Activated CD8-positive, alpha-beta memory T cell treated with anti-CD3 and anti-CD28 coated beads, Interleukin-2, amount 50 U/mL, for 48 hours (primary cell): ENCODE measurements at regions not wholly inside any gene's neighbourhood (a gene's known extent, or its start where the extent isn't known, plus 50 kb on each side); places are given as distances from the start of the nearest gene placed in this dataset.
"Not testable (repeated sequence)": the region's sequence is repeated elsewhere in the genome, so short reads cannot be mapped to it uniquely, and the experiment has no call there.

Experiments used
- DNase-seq: peaks from one replicate; pipeline ENCODE4 v3.0.0-alpha.2; 2020

GRCh38 chr20:40896814-40897700, 131.6 kb upstream of the TOP1 start:
- DNase-seq: no peak

DNA sequence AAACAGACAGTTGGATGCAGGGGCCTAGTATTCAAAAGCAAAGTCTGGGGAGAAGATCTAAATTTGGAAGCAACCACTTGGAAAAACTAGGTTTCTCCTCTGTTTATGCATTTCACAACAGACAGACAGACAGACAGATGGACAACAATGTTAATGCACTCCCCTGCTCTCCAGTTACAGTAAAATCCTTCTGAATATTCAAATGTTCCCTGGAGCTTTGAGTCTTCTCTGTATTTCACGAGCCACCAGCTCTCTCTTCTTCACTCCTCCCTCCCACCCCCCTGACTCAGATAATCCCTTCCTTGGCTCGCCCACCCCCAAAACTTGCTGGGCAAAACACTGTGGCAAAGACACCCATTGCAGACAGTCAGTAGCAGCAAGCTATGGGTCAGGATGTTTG, 129.3 kb upstream of the TOP1 start:
- DNase-seq: no peak

- DNase-seq: no peak
Measured at GRCh38 chr20:40900666-40901215, 127.9 kb upstream of the TOP1 start.

DNA sequence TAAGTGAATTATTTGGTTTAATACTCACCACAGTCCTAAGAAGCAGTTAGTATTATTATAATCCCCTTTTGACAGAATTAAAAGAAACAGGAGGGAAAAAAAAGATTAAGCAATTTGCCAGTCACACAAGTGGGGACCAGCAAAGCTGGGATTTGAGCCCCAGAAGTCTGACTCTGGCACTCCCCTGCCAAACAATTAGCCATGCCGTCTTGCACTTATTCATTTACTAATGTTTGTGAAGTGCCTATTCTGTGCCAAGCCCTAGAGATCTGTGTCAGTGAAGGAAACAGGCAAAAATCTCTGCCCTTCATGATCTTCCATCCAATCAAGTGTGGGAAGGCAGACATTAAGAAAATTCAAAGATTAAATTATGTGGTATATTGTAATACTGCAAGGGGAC, 126.0 kb upstream of the TOP1 start:
- no peak for DNase-seq

- DNase-seq: no peak
Measured at GRCh38 chr20:40908309-40908708, 120.3 kb upstream of the TOP1 start.

GRCh38 chr20:40909489-40909888, 119.1 kb upstream of the TOP1 start:
- not testable (repeated sequence) for DNase-seq

- DNase-seq: not testable (repeated sequence)
Measured at GRCh38 chr20:40910436-40910835, 118.2 kb upstream of the TOP1 start.

GRCh38 chr20:40911152-40911551, 117.5 kb upstream of the TOP1 start:
- not testable (repeated sequence) for DNase-seq

DNA sequence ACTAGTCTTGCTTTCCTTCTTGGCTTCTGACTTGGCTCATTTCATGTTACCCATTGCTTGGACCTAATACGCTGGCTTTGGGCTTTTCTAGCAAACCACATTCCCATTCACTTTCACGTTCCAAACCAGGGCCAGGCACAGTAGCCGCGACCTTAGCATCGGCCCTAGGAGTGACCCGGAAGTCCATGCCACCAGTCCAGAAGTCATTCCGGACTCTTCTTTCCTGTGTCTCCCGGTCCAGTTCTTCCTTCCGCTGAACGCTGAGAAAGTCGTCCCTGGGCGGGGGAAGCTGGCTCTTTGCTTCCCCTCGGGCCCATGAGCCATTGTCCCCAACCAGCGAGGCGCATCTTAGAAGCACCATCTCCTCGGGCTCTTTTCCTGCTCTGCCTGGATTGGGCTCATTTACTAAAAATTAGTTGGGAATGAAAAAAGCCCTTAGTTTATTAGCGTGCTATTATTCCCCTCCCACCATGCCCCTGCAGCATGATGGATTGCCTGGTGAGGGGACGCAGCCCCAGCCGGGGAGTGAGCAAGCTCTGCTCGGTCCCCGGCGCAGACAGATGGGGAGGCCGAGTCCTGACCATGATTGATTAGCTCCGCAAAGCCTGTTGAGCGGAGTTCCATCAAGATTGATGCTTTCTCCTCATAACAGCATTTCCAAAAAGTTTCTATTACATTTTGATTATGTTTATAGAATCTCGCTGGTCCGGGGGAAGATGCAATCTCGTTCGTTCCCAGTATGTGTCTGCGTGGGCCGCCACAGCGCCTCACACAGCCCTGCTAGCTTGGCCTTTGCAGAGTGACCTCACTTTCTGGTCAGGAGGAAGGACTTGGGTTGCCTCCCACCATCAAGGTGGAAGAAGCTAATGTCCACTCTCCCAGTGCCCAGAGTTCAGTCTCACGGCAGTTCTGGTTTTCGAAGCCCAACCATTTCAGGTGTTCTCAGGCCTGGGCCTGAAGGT, 115.1 kb upstream of the TOP1 start:
- no peak for DNase-seq

DNA sequence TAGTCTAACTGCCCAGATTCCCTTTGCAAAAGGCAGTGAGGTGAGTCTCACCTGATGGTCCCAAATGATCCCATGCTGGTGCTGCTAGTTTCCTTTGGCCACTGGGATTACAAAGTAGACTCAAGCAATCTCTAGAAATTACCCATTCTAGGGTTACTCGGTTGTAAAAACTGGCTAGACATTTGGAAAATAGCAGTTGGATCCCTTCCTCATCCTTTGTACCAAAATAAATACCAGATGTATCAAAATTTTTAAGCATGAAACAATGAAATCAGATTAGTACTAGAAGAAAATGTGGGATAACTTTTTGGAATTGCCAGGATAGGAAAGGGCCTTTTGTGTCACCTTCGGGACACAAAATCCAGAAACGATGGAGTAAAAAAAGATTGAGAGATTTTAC, 112.9 kb upstream of the TOP1 start:
- no peak for DNase-seq

GRCh38 chr20:40916276-40916675, 112.3 kb upstream of the TOP1 start:
- DNase-seq: no peak

GRCh38 chr20:40920291-40920690, 108.3 kb upstream of the TOP1 start:
- no peak for DNase-seq

DNA sequence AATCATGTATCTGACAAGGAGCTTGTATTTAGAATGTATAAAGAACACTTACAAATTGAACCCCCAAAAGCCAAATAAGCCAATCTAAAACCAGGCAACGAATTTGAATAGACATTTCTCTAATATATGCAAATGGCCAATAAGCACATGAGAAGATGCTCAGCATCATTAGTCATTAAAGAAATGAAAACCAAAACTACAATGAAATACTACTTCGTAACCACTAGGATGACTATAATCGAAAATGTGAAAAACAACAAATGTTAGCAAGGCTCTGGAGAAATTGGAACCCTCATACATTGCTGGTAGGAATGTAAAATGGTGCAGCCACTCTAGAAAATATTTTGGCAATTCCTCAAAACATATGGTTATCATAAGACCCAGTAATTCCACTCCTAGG, 105.8 kb upstream of the TOP1 start:
- no peak for DNase-seq

GRCh38 chr20:40925829-40926510, 102.7 kb upstream of the TOP1 start:
- no peak for DNase-seq

- DNase-seq: no peak
Measured at GRCh38 chr20:40926928-40927327, 101.7 kb upstream of the TOP1 start.

- peak; percentile 10 for DNase-seq
Measured at GRCh38 chr20:40930561-40930960, 98.1 kb upstream of the TOP1 start.

GRCh38 chr20:40931410-40932044, 97.1 kb upstream of the TOP1 start:
- DNase-seq: peak; percentile 17

DNA sequence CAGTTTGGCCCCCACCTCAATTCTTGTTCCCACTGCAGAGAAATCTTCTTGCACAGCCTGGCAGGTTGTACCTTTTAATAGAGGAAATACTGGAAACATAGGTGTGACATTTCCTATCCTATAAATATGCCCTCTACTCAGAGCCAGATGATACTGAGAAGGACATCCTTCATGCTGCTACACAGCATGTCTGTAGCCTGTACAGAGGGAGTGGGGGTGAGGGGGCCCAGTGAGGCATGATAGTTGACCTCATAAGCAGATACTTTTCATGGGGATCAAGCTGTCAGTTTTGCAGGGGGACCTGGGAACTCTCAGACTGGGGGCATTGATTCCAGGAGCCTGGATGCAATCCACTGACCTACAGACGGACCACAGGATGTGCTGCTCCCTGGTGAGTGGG, 96.2 kb upstream of the TOP1 start:
- peak; percentile 32 for DNase-seq

DNA sequence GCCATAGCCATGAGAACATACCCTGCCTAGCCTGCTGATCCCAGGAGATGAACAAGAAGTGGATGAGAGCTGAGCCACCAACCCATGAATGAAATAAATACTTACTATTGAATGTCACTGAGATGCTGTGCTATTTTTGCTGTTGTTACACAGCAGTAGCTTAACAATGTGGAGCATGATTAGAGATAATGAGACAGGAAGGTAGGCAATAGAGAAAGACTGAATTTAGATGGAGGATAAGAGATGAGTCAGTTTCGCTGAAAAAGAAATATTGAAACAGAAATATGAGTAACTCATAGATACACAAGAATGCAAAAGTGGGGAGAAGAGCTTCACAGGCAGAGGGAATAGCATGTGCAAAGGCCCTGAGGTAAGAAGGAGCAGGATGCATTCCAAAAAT, 94.9 kb upstream of the TOP1 start:
- DNase-seq: peak; percentile 29

GRCh38 chr20:40938020-40938419, 90.6 kb upstream of the TOP1 start:
- no peak for DNase-seq

DNA sequence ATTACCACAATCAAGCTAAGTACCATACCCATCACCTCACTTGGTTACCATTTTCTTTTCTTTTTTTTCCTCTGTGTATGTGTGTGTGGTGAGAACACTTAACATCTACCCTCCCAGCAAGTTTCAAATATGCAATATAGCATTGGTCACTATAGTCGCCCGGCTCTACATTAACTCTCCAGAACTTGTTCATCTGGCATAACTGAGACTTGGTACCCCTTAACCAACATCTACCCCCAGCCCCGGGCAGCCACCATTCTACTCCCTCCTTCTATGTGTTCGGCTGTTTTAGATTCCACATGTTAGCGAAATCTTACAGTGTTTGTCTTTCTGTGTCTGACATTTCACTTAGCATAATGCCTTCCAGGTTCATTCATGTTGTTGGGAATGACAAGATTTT, 89.0 kb upstream of the TOP1 start:
- DNase-seq: no peak

GRCh38 chr20:40941133-40941610, 87.5 kb upstream of the TOP1 start:
- peak; percentile 13 for DNase-seq
